ENCODE measurements at regions not wholly inside any gene's neighbourhood (a gene's known extent, or its start where the extent isn't known, plus 50 kb on each side); places are given as distances from the start of the nearest gene placed in this dataset.

DNA sequence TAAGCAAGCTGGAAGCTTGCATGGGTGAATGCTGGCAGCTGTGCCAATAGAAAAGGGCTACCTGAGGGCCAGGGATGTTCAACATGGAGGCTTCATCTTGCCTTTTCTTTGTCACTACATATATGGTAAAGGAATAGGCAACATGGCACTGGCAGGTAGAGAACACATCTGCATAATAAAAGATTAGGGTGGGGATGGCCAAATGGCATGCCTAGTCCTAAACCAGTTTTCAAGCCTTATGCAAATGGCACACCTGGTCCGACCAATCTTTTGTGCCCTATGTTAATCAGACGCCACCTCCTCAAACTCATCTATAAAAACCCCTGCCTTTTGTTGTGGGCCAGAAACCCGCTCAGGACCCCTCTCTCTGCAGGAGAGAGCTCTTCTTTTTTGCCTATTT, 216.8 kb upstream of the PROK2 start:
- TF ChIP-seq KDM1A (IDR thresholded peaks at IDR 0.05; ENCODE audit: low read depth) (no peak), RNF2 (IDR thresholded peaks at IDR 0.05; ENCODE audit: borderline replicate concordance, low read depth) (no peak), ZC3H11A (IDR thresholded peaks at IDR 0.05) (no peak), HDAC2 (IDR thresholded peaks at IDR 0.05) (no peak), EP300 (IDR thresholded peaks at IDR 0.05) (no peak), MAFK (IDR thresholded peaks at IDR 0.05; ENCODE audit: partially characterized antibody) (no peak), MYC (IDR thresholded peaks at IDR 0.05; ENCODE audit: borderline replicate concordance, low read length) (no peak), JUN (IDR thresholded peaks at IDR 0.05) (no peak), EHMT2 (IDR thresholded peaks at IDR 0.05; ENCODE audit: low read depth) (no peak), HOXB13 (CRISPR knock-in tag; IDR thresholded peaks at IDR 0.05; ENCODE audit: low read depth) (no peak), ZNF302 (CRISPR knock-in tag; IDR thresholded peaks at IDR 0.05) (no peak)
- TF ChIP-seq, protein P1, sequence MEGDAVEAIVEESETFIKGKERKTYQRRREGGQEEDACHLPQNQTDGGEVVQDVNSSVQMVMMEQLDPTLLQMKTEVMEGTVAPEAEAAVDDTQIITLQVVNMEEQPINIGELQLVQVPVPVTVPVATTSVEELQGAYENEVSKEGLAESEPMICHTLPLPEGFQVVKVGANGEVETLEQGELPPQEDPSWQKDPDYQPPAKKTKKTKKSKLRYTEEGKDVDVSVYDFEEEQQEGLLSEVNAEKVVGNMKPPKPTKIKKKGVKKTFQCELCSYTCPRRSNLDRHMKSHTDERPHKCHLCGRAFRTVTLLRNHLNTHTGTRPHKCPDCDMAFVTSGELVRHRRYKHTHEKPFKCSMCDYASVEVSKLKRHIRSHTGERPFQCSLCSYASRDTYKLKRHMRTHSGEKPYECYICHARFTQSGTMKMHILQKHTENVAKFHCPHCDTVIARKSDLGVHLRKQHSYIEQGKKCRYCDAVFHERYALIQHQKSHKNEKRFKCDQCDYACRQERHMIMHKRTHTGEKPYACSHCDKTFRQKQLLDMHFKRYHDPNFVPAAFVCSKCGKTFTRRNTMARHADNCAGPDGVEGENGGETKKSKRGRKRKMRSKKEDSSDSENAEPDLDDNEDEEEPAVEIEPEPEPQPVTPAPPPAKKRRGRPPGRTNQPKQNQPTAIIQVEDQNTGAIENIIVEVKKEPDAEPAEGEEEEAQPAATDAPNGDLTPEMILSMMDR (IDR thresholded peaks at IDR 0.05): no peak
- H3K27ac ChIP-seq: no peak overlapping the region
- H3K4me1 ChIP-seq: no peaks in the 10 kb centered on the region
- no peak for ATAC-seq
- WGBS (ENCODE audit: missing lambda C conversion rate): 19% methylated on average over 3 of the region's 3 CpGs
- DNase-seq (ENCODE audit: low read depth in 1 of 2, low spot score in 1 of 2): no peak
- H3K4me2 ChIP-seq: no peak overlapping the region
- no peaks in the 10 kb centered on the region for H3K9me3 ChIP-seq
- FAIRE-seq: no peak
- no peak overlapping the region for H3K4me3 ChIP-seq
- POLR2A ChIA-PET: no interaction called here
- CTCF ChIA-PET: interaction anchor here (1.2 kb wide), 1 partner anchor 46 kb away, joined by 3 read pairs; no protein-coding TSS in a partner anchor

- no peak for TF ChIP-seq RARB (CRISPR knock-in tag; IDR thresholded peaks at IDR 0.05)
- TF ChIP-seq KDM5A (IDR thresholded peaks at IDR 0.05): no peak
- no peak for TF ChIP-seq CHD2 (IDR thresholded peaks at IDR 0.05; ENCODE audit: low read length, partially characterized antibody)
- no peak for TF ChIP-seq MAX (IDR thresholded peaks at IDR 0.05)
- no peak for FAIRE-seq
- DNase-seq (ENCODE audit: low read depth in 1 of 2, low spot score in 1 of 2): no peak
- 2% methylated on average over 3 of the region's 3 CpGs for WGBS (ENCODE audit: missing lambda C conversion rate)
- no peak for ATAC-seq
- Histone ChIP-seq H3K27ac (no peak overlapping the region), H3K4me1 (no peaks in the 10 kb centered on the region), H3K4me2 (no peak overlapping the region), H3K4me3 (no peak overlapping the region), H3K9me3 (no peaks in the 10 kb centered on the region)
- ChIA-PET CTCF (interaction anchor here (1.3 to 1.6 kb wide), 4 partner anchors 12 to 823 kb away, joined by 3 to 4 read pairs (median 4); no protein-coding TSS in a partner anchor), POLR2A (no interaction called here)
These were observed 214.2 kb upstream of the PROK2 start for GRCh38 chr3:71998995-71999673.

- ATAC-seq: no peak
- CTCF ChIA-PET: no interaction called here
- H3K27ac ChIP-seq: no peak overlapping the region
- no peak for FAIRE-seq
- 49% methylated on average over 4 of the region's 4 CpGs for WGBS (ENCODE audit: missing lambda C conversion rate)
- no peak overlapping the region for H3K4me2 ChIP-seq
- no peak overlapping the region for H3K4me3 ChIP-seq
- H3K9me3 ChIP-seq: no peaks in the 10 kb centered on the region
- DNase-seq (ENCODE audit: low read depth in 1 of 2, low spot score in 1 of 2): no peak
- TF ChIP-seq, protein P2, sequence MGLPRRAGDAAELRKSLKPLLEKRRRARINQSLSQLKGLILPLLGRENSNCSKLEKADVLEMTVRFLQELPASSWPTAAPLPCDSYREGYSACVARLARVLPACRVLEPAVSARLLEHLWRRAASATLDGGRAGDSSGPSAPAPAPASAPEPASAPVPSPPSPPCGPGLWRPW (IDR thresholded peaks at IDR 0.05): no peak
- TF ChIP-seq CHD2 (IDR thresholded peaks at IDR 0.05; ENCODE audit: low read length, partially characterized antibody) (no peak), BHLHE40 (IDR thresholded peaks at IDR 0.05; ENCODE audit: low read depth, low read length) (no peak), FOSB (CRISPR knock-in tag; IDR thresholded peaks at IDR 0.05) (no peak), BCL3 (IDR thresholded peaks at IDR 0.05) (no peak), E2F6 (IDR thresholded peaks at IDR 0.05; ENCODE audit: borderline replicate concordance, low read depth) (no peak), GATA3 (IDR thresholded peaks at IDR 0.05; ENCODE audit: borderline replicate concordance) (no peak)
- H3K4me1 ChIP-seq: no peaks in the 10 kb centered on the region
- POLR2A ChIA-PET: no interaction called here
These were observed 212.2 kb upstream of the PROK2 start for GRCh38 chr3:71997066-71997653.
